Uterus (tissue), 3 donors: ENCODE measurements at regions not wholly inside any gene's neighbourhood (a gene's known extent, or its start where the extent isn't known, plus 50 kb on each side); places are given as distances from the start of the nearest gene placed in this dataset.

Experiments
- DNase-seq, 2 donors: peaks; one replicate each; pipeline ENCODE4 v3.0.0-alpha.2; 2019 to 2020
- H3K27ac ChIP-seq, 2 donors: fragments of 200-600 bp; sonication (generic); 1 replicate in 1 of 2; 2 replicates in 1 of 2; pipeline ENCODE4 v1.5.1; 2016 to 2018
- H3K27me3 ChIP-seq, 2 donors: fragments of 200-600 bp; sonication (generic); one replicate each; pipeline ENCODE4 v1.5.1; 2018 to 2019; ENCODE audit warnings: control low read depth in 1 of 2
- H3K36me3 ChIP-seq, 2 donors: fragments of 200-600 bp; sonication (generic); one replicate each; pipeline ENCODE4 v1.5.1; 2019; ENCODE audit warnings: control low read depth in 1 of 2
- H3K4me1 ChIP-seq, 2 donors: fragments of 200-600 bp; sonication (generic); one replicate each; pipeline ENCODE4 v1.5.1; 2018 to 2019; ENCODE audit warnings: control low read depth in 1 of 2
- H3K4me3 ChIP-seq, 2 donors: fragments of 200-600 bp; sonication (generic); 1 replicate in 1 of 2; 2 replicates in 1 of 2; pipeline ENCODE4 v1.5.1; 2018 to 2019; ENCODE audit warnings: mild to moderate bottlenecking in 1 of 2
- H3K9me3 ChIP-seq, 2 donors: fragments of 200-600 bp; sonication (generic); one replicate each; pipeline ENCODE4 v1.5.1; 2019; ENCODE audit warnings: control low read depth in 1 of 2
- CTCF ChIP-seq, 4 experiments: fragments of 200-600 bp in 2 of 4; fragments of 450-650 bp in 2 of 4; sonication (generic) in 2 of 4; IDR thresholded peaks; one replicate each; pipeline ENCODE4 v1.5.1; 2016 to 2019; ENCODE audit warnings: antibody characterized with exemption in 4 of 4, mild to moderate bottlenecking in 2 of 4, moderate library complexity in 1 of 4
- POLR2A ChIP-seq, 2 donors: fragments of 450-650 bp; IDR thresholded peaks; one replicate each; pipeline ENCODE4 v1.6.1; 2016; ENCODE audit warnings: antibody characterized with exemption in 2 of 2, mild to moderate bottlenecking in 1 of 2, moderate library complexity in 1 of 2
- intact Hi-C: fragments of 100-400 bp; cut with DNase I; formaldehyde crosslinking; loops from one replicate; pipeline ENCODE4 v1.15.1; 2023; ENCODE audit warnings: low total_unique reads
- donor health status: DM: yes; HTN: yes; CAD: no.

- no peak overlapping the region for H3K4me3 ChIP-seq
- no peaks in the 10 kb centered on the region for H3K9me3 ChIP-seq
- H3K27me3 ChIP-seq = no peaks in the 10 kb centered on the region
- TF ChIP-seq CTCF (IDR thresholded peaks at IDR 0.05) = no peak
- no peak for TF ChIP-seq POLR2A (IDR thresholded peaks at IDR 0.05)
- DNase-seq = no peak
- intact Hi-C loops = no loop called here
- H3K36me3 ChIP-seq = no peaks in the 10 kb centered on the region
- H3K4me1 ChIP-seq = no peaks in the 10 kb centered on the region
- no peak overlapping the region for H3K27ac ChIP-seq
Observed at GRCh38 chr14:76313303-76313702, 62.6 kb upstream of the ESRRB start.

- Histone ChIP-seq H3K9me3 (no peaks in the 10 kb centered on the region), H3K27ac (no peak overlapping the region), H3K4me3 (no peak overlapping the region), H3K36me3 (no peaks in the 10 kb centered on the region), H3K27me3 (no peaks in the 10 kb centered on the region), H3K4me1 (no peaks in the 10 kb centered on the region)
- TF ChIP-seq CTCF (IDR thresholded peaks at IDR 0.05) = no peak
- TF ChIP-seq POLR2A (IDR thresholded peaks at IDR 0.05) = no peak
- DNase-seq = no peak
- intact Hi-C loops = no loop called here
Observed at GRCh38 chr14:76313852-76314251, 62.1 kb upstream of the ESRRB start.

GRCh38 chr14:76314521-76315034 is 61.4 kb upstream of the ESRRB start:
- intact Hi-C loops = no loop called here

GRCh38 chr14:76320486-76320885 is 55.5 kb upstream of the ESRRB start:
- intact Hi-C loops = no loop called here
- no peak overlapping the region for H3K4me3 ChIP-seq
- no peaks in the 10 kb centered on the region for H3K4me1 ChIP-seq
- no peaks in the 10 kb centered on the region for H3K9me3 ChIP-seq
- H3K27ac ChIP-seq = no peak overlapping the region
- no peaks in the 10 kb centered on the region for H3K27me3 ChIP-seq
- no peaks in the 10 kb centered on the region for H3K36me3 ChIP-seq
- TF ChIP-seq CTCF (IDR thresholded peaks at IDR 0.05) (no peak), POLR2A (IDR thresholded peaks at IDR 0.05) (no peak)
- no peak for DNase-seq

More at GRCh38 chr14:76314521-76315034, 61.4 kb upstream of the ESRRB start:
- no peaks in the 10 kb centered on the region for H3K36me3 ChIP-seq
- no peak for TF ChIP-seq CTCF (IDR thresholded peaks at IDR 0.05)
- TF ChIP-seq POLR2A (IDR thresholded peaks at IDR 0.05) = no peak
- H3K9me3 ChIP-seq = no peaks in the 10 kb centered on the region
- H3K4me1 ChIP-seq = no peaks in the 10 kb centered on the region
- H3K4me3 ChIP-seq = no peak overlapping the region
- no peak overlapping the region for H3K27ac ChIP-seq
- no peak for DNase-seq
- H3K27me3 ChIP-seq = no peaks in the 10 kb centered on the region

- DNase-seq = no peak
- TF ChIP-seq POLR2A (IDR thresholded peaks at IDR 0.05) (no peak), CTCF (IDR thresholded peaks at IDR 0.05) (no peak)
Observed at GRCh38 chr14:76320975-76321374, 55.0 kb upstream of the ESRRB start.

More at GRCh38 chr14:76320975-76321374, 55.0 kb upstream of the ESRRB start:
- Histone ChIP-seq H3K27ac (no peak overlapping the region), H3K27me3 (no peaks in the 10 kb centered on the region), H3K4me3 (no peak overlapping the region), H3K36me3 (no peaks in the 10 kb centered on the region), H3K4me1 (no peaks in the 10 kb centered on the region), H3K9me3 (no peaks in the 10 kb centered on the region)
- intact Hi-C loops = no loop called here
